PFSK-1 (cell line): ENCODE measurements at regions not wholly inside any gene's neighbourhood (a gene's known extent, or its start where the extent isn't known, plus 50 kb on each side); places are given as distances from the start of the nearest gene placed in this dataset.

ENCODE experiments used
- FOXP2 ChIP-seq: optimal IDR thresholded peaks from 2 replicates; pipeline ENCODE3; 2011; ENCODE audit warnings: borderline replicate concordance, control low read depth, inconsistent platforms; ENCODE audit not compliant: insufficient read depth; ENCODE audit errors: extremely low read length, extremely low read depth
- POLR2AphosphoS5 ChIP-seq: IDR thresholded peaks from 2 replicates; pipeline ENCODE4 v1.6.1; 2012; ENCODE audit warnings: low read depth, mild to moderate bottlenecking, control low read depth, low read length, moderate library complexity
- SIN3A ChIP-seq: IDR thresholded peaks from 2 replicates; pipeline ENCODE4 v1.6.1; 2012; ENCODE audit warnings: mild to moderate bottlenecking, low read length, moderate library complexity, borderline replicate concordance; ENCODE audit not compliant: insufficient read depth
- TAF1 ChIP-seq: IDR thresholded peaks from 2 replicates; pipeline ENCODE4 v1.6.1; 2012; ENCODE audit warnings: low read length, control low read depth, borderline replicate concordance; ENCODE audit not compliant: insufficient read depth
- TF ChIP-seq, protein P1 (sequence below), 2 experiments: IDR thresholded peaks; 2 replicates each; pipeline versions ENCODE4 v1.6.1 to v1.8.0; 2011 to 2012; ENCODE audit warnings: low read depth in 2 of 2, low read length in 2 of 2, control low read depth in 1 of 2, inconsistent platforms in 1 of 2, mild to moderate bottlenecking in 1 of 2, moderate library complexity in 1 of 2; ENCODE audit not compliant: insufficient read depth in 1 of 2

DNA sequence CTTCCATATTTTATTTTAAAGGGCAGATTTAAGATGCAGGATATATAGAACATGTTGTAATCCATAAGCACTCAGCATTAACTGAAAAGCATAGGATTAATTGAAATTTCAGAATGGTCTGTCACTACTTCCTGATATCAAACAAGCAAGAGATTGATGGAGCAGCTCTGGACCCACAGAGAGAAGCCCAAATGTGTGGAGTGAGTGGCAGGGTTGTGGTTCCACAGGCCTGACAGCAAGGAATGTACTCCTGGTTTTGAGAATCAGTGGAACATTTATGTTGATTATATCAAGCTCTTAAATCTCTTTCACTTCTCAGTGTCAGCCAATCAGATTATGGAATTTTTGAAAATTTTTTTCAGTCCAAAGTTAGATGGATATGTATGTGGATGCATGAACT is 267.6 kb upstream of the PRICKLE1 start:
- no peak for TF ChIP-seq TAF1
- TF ChIP-seq, protein P1, sequence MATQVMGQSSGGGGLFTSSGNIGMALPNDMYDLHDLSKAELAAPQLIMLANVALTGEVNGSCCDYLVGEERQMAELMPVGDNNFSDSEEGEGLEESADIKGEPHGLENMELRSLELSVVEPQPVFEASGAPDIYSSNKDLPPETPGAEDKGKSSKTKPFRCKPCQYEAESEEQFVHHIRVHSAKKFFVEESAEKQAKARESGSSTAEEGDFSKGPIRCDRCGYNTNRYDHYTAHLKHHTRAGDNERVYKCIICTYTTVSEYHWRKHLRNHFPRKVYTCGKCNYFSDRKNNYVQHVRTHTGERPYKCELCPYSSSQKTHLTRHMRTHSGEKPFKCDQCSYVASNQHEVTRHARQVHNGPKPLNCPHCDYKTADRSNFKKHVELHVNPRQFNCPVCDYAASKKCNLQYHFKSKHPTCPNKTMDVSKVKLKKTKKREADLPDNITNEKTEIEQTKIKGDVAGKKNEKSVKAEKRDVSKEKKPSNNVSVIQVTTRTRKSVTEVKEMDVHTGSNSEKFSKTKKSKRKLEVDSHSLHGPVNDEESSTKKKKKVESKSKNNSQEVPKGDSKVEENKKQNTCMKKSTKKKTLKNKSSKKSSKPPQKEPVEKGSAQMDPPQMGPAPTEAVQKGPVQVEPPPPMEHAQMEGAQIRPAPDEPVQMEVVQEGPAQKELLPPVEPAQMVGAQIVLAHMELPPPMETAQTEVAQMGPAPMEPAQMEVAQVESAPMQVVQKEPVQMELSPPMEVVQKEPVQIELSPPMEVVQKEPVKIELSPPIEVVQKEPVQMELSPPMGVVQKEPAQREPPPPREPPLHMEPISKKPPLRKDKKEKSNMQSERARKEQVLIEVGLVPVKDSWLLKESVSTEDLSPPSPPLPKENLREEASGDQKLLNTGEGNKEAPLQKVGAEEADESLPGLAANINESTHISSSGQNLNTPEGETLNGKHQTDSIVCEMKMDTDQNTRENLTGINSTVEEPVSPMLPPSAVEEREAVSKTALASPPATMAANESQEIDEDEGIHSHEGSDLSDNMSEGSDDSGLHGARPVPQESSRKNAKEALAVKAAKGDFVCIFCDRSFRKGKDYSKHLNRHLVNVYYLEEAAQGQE (IDR thresholded peaks at IDR 0.05; ENCODE audit: insufficient read depth in 1 of 2, low read depth in 2 of 2, low read length in 2 of 2): no peak

GRCh38 chr12:42855362-42855950 is 265.9 kb upstream of the PRICKLE1 start:
- TF ChIP-seq FOXP2: no peak
- no peak for TF ChIP-seq POLR2AphosphoS5
- TF ChIP-seq TAF1: no peak
- TF ChIP-seq, protein P1 (IDR thresholded peaks at IDR 0.05; ENCODE audit: insufficient read depth in 1 of 2, low read depth in 2 of 2, low read length in 2 of 2): no peak
- no peak for TF ChIP-seq SIN3A

DNA sequence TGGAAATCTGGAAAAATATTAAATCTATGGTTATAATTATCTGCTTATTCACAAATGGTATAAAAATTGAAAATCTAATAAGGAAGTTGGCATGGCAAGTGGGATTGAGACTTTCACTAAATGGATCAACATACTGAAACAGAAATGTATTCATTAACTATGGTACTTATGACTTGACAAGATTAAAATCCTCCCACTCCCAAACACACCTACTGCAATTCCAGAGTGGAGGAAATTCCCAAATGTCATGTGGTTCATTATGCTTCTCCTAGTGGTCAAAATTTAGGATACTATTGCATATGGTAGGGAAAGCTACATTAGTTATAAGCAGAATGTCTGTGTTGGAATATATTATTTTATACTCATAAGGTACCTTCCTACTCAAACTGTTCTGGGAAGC is 265.3 kb upstream of the PRICKLE1 start:
- TF ChIP-seq SIN3A (no peak), FOXP2 (no peak), POLR2AphosphoS5 (no peak)

- TF ChIP-seq FOXP2 (no peak), SIN3A (no peak), TAF1 (no peak)
- TF ChIP-seq, protein P1 (IDR thresholded peaks at IDR 0.05; ENCODE audit: insufficient read depth in 1 of 2, low read depth in 2 of 2, low read length in 2 of 2): no peak
Measured at GRCh38 chr12:42854208-42854607, 264.7 kb upstream of the PRICKLE1 start.

DNA sequence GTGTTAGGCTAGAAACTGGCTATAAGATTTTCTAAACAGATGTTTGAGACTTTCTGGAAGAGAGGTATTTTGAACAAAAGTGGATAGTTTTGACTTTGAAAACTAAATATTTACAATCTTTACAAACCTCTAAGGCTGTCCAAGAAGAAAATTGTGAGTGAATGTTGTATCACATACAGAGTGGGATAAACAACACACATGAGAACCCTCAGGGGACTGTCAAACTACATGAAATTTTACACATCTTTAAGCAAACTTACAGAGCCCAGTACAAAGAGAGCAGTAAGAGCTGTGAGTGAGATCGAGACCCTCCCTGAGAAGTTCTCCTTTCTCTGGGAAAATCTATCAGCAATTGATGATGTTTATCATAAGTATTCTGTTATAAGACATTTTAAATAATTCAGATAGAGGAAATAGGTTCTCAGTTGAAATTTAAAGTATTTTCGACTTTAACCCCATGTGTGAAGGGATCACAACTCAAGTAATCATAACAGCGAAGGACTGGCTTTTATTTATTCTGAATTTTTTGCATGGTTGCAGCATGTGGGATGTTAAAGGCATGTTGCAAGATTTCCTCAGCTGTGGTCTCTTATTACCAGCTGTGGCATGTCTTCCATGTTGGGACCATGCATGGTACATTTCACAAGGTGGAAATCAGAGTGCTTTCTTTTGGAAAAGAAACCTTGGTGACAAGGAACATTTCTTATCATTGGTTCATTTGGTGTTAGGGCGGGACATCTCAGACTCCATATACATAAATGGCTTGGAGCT is 264.0 kb upstream of the PRICKLE1 start:
- TF ChIP-seq FOXP2 (no peak), SIN3A (no peak), TAF1 (no peak), POLR2AphosphoS5 (no peak)
- TF ChIP-seq, protein P1 (IDR thresholded peaks at IDR 0.05; ENCODE audit: insufficient read depth in 1 of 2, low read depth in 2 of 2, low read length in 2 of 2): no peak
